ENCODE measurements at regions not wholly inside any gene's neighbourhood (a gene's known extent, or its start where the extent isn't known, plus 50 kb on each side); places are given as distances from the start of the nearest gene placed in this dataset.
A peak's percentile ranks its signal among the peaks of the same experiment; 100 is the strongest.

GRCh38 chr10:121417298-121417697 is 180.9 kb downstream of the FGFR2 start:
- peaks cover 15% of the 10 kb centered on the region for H3K27me3 Mint-ChIP-seq (ENCODE audit: low read depth)
- no peaks in the 10 kb centered on the region for H3K36me3 Mint-ChIP-seq (ENCODE audit: low read depth)
- TF ChIP-seq CTCF (IDR thresholded peaks at IDR 0.05; ENCODE audit: unreplicated experiment in 3 of 3): no peak
- peaks cover 6% of the 10 kb centered on the region for H3K9me3 Mint-ChIP-seq
- H3K4me3 Mint-ChIP-seq: no peak overlapping the region
- H3K27ac Mint-ChIP-seq: no peak overlapping the region
- H3K4me1 Mint-ChIP-seq: peaks cover 12% of the 10 kb centered on the region

- no peaks in the 10 kb centered on the region for H3K36me3 Mint-ChIP-seq (ENCODE audit: low read depth)
- no peak overlapping the region for H3K4me3 Mint-ChIP-seq
- peaks cover 13% of the 10 kb centered on the region for H3K27me3 Mint-ChIP-seq (ENCODE audit: low read depth)
- no peak overlapping the region for H3K27ac Mint-ChIP-seq
- H3K4me1 Mint-ChIP-seq: peaks cover 12% of the 10 kb centered on the region
- no peak for TF ChIP-seq CTCF (IDR thresholded peaks at IDR 0.05; ENCODE audit: unreplicated experiment in 3 of 3)
- peaks cover 6% of the 10 kb centered on the region for H3K9me3 Mint-ChIP-seq
These were observed 180.0 kb downstream of the FGFR2 start for GRCh38 chr10:121418126-121418777.

GRCh38 chr10:121420006-121420405 is 178.2 kb downstream of the FGFR2 start:
- no peak overlapping the region for H3K4me3 Mint-ChIP-seq
- peak overlapping the region in 1 of 3 experiments; percentile 37 for H3K27ac Mint-ChIP-seq
- H3K9me3 Mint-ChIP-seq: peaks cover 6% of the 10 kb centered on the region
- no peak for TF ChIP-seq CTCF (IDR thresholded peaks at IDR 0.05; ENCODE audit: unreplicated experiment in 3 of 3)
- peaks cover 7% of the 10 kb centered on the region for H3K4me1 Mint-ChIP-seq
- no peaks in the 10 kb centered on the region for H3K36me3 Mint-ChIP-seq (ENCODE audit: low read depth)
- H3K27me3 Mint-ChIP-seq (ENCODE audit: low read depth): peaks cover 10% of the 10 kb centered on the region

- no peak overlapping the region for H3K4me3 Mint-ChIP-seq
- peaks cover 7% of the 10 kb centered on the region for H3K27me3 Mint-ChIP-seq (ENCODE audit: low read depth)
- H3K4me1 Mint-ChIP-seq: peaks cover 7% of the 10 kb centered on the region
- peaks cover 6% of the 10 kb centered on the region for H3K9me3 Mint-ChIP-seq
- H3K27ac Mint-ChIP-seq: no peak overlapping the region
- H3K36me3 Mint-ChIP-seq (ENCODE audit: low read depth): no peaks in the 10 kb centered on the region
- TF ChIP-seq CTCF (IDR thresholded peaks at IDR 0.05; ENCODE audit: unreplicated experiment in 3 of 3): no peak
These were observed 176.1 kb downstream of the FGFR2 start for GRCh38 chr10:121422096-121422495.

GRCh38 chr10:121425623-121426022 is 172.6 kb downstream of the FGFR2 start:
- H3K4me1 Mint-ChIP-seq: peaks cover 7% of the 10 kb centered on the region
- TF ChIP-seq CTCF (IDR thresholded peaks at IDR 0.05; ENCODE audit: unreplicated experiment in 3 of 3): no peak
- H3K27me3 Mint-ChIP-seq (ENCODE audit: low read depth): peaks cover 14% of the 10 kb centered on the region
- H3K4me3 Mint-ChIP-seq: no peak overlapping the region
- H3K27ac Mint-ChIP-seq: peak overlapping the region; percentile 41 to 53 (median 45)
- H3K9me3 Mint-ChIP-seq: peaks cover 4% of the 10 kb centered on the region
- H3K36me3 Mint-ChIP-seq (ENCODE audit: low read depth): no peaks in the 10 kb centered on the region

- Mint-ChIP-seq H3K36me3 (ENCODE audit: low read depth) (no peaks in the 10 kb centered on the region), H3K4me3 (no peak overlapping the region), H3K9me3 (peaks cover 5% of the 10 kb centered on the region), H3K4me1 (peaks cover 7% of the 10 kb centered on the region), H3K27ac (no peak overlapping the region), H3K27me3 (ENCODE audit: low read depth) (peaks cover 12% of the 10 kb centered on the region)
- TF ChIP-seq CTCF (IDR thresholded peaks at IDR 0.05; ENCODE audit: unreplicated experiment in 3 of 3): no peak
These were observed 171.9 kb downstream of the FGFR2 start for GRCh38 chr10:121426307-121426706.

All from nephron (organoid).